Stomach (tissue), 4 donors: ENCODE measurements at regions not wholly inside any gene's neighbourhood (a gene's known extent, or its start where the extent isn't known, plus 50 kb on each side); places are given as distances from the start of the nearest gene placed in this dataset.

Source experiments
- CTCF ChIP-seq, 7 experiments: fragments of 450-650 bp in 4 of 7; fragments of 200-600 bp in 3 of 7; sonication (generic) in 3 of 7; IDR thresholded peaks; one replicate each; pipeline ENCODE4 v1.5.1; 2016 to 2019; ENCODE audit warnings: antibody characterized with exemption in 7 of 7, control low read depth in 2 of 7, mild to moderate bottlenecking in 1 of 7
- EP300 ChIP-seq: sonication (generic); formaldehyde crosslinking; IDR thresholded peaks from one replicate; pipeline ENCODE4 v1.6.1; 2017; ENCODE audit warnings: antibody characterized with exemption
- POLR2A ChIP-seq, 4 donors: fragments of 450-650 bp; IDR thresholded peaks; one replicate each; pipeline ENCODE4 v1.6.1; 2016; ENCODE audit warnings: antibody characterized with exemption in 4 of 4, control low read depth in 2 of 4, mild to moderate bottlenecking in 1 of 4, moderate library complexity in 1 of 4
- POLR2AphosphoS5 ChIP-seq, 3 donors: sonication (generic); formaldehyde crosslinking; IDR thresholded peaks; one replicate each; pipeline ENCODE4 v1.6.1; 2016; ENCODE audit warnings: antibody characterized with exemption in 3 of 3

GRCh38 chr5:99607124-99607523, 678.3 kb upstream of the CHD1 start:
- TF ChIP-seq CTCF (IDR thresholded peaks at IDR 0.05) (no peak), POLR2AphosphoS5 (IDR thresholded peaks at IDR 0.05) (no peak), POLR2A (IDR thresholded peaks at IDR 0.05) (no peak), EP300 (no peak)
